ENCODE measurements at regions not wholly inside any gene's neighbourhood (a gene's known extent, or its start where the extent isn't known, plus 50 kb on each side); places are given as distances from the start of the nearest gene placed in this dataset.

GRCh38 chr1:10848109-10848684 lies 51.8 kb upstream of the CASZ1 start:
- no peak for DNase-seq (ENCODE audit: low read depth in 2 of 2, low spot score in 1 of 2)

GRCh38 chr1:10850026-10850425 lies 53.6 kb upstream of the CASZ1 start:
- DNase-seq (ENCODE audit: low read depth in 2 of 2, low spot score in 1 of 2) = no peak

- DNase-seq (ENCODE audit: low read depth in 2 of 2, low spot score in 1 of 2) = no peak
These were observed 54.9 kb upstream of the CASZ1 start for GRCh38 chr1:10851024-10852013.

- DNase-seq (ENCODE audit: low read depth in 2 of 2, low spot score in 1 of 2) = no peak
These were observed 55.6 kb upstream of the CASZ1 start for GRCh38 chr1:10852018-10852417.

- no peak for DNase-seq (ENCODE audit: low read depth in 2 of 2, low spot score in 1 of 2)
These were observed 56.0 kb upstream of the CASZ1 start for GRCh38 chr1:10852486-10852885.

GRCh38 chr1:10852998-10853520 lies 56.6 kb upstream of the CASZ1 start:
- DNase-seq (ENCODE audit: low read depth in 2 of 2, low spot score in 1 of 2) = no peak

GRCh38 chr1:10853701-10854100 lies 57.3 kb upstream of the CASZ1 start:
- no peak for DNase-seq (ENCODE audit: low read depth in 2 of 2, low spot score in 1 of 2)

- no peak for DNase-seq (ENCODE audit: low read depth in 2 of 2, low spot score in 1 of 2)
These were observed 58.5 kb upstream of the CASZ1 start for GRCh38 chr1:10854856-10855459.

GRCh38 chr1:10856176-10856683 lies 59.8 kb upstream of the CASZ1 start:
- DNase-seq (ENCODE audit: low read depth in 2 of 2, low spot score in 1 of 2) = no peak

- no peak for DNase-seq (ENCODE audit: low read depth in 2 of 2, low spot score in 1 of 2)
These were observed 60.6 kb upstream of the CASZ1 start for GRCh38 chr1:10856863-10857598.

- DNase-seq (ENCODE audit: low read depth in 2 of 2, low spot score in 1 of 2) = no peak
These were observed 61.2 kb upstream of the CASZ1 start for GRCh38 chr1:10857687-10858086.

GRCh38 chr1:10860218-10860617 lies 63.8 kb upstream of the CASZ1 start:
- no peak for DNase-seq (ENCODE audit: low read depth in 2 of 2, low spot score in 1 of 2)

GRCh38 chr1:10860682-10861081 lies 64.2 kb upstream of the CASZ1 start:
- no peak for DNase-seq (ENCODE audit: low read depth in 2 of 2, low spot score in 1 of 2)

GRCh38 chr1:10861822-10862221 lies 65.4 kb upstream of the CASZ1 start:
- no peak for DNase-seq (ENCODE audit: low read depth in 2 of 2, low spot score in 1 of 2)

- DNase-seq (ENCODE audit: low read depth in 2 of 2, low spot score in 1 of 2) = no peak
These were observed 66.4 kb upstream of the CASZ1 start for GRCh38 chr1:10862743-10863335.

- no peak for DNase-seq (ENCODE audit: low read depth in 2 of 2, low spot score in 1 of 2)
These were observed 67.4 kb upstream of the CASZ1 start for GRCh38 chr1:10863886-10864285.

- DNase-seq (ENCODE audit: low read depth in 2 of 2, low spot score in 1 of 2) = no peak
These were observed 68.3 kb upstream of the CASZ1 start for GRCh38 chr1:10864776-10865175.

GRCh38 chr1:10865518-10866320 lies 69.3 kb upstream of the CASZ1 start:
- no peak for DNase-seq (ENCODE audit: low read depth in 2 of 2, low spot score in 1 of 2)

GRCh38 chr1:10866321-10867093 lies 70.1 kb upstream of the CASZ1 start:
- DNase-seq (ENCODE audit: low read depth in 2 of 2, low spot score in 1 of 2) = no peak
